DLD1 (cell line): ENCODE measurements at regions not wholly inside any gene's neighbourhood (a gene's known extent, or its start where the extent isn't known, plus 50 kb on each side); places are given as distances from the start of the nearest gene placed in this dataset.

ENCODE experiments used
- in situ Hi-C: cut with HindIII; loops from 2 replicates; pipeline ENCODE4 v1.10.0; 2017; ENCODE audit warnings: low sequenced_read_pairs

DNA sequence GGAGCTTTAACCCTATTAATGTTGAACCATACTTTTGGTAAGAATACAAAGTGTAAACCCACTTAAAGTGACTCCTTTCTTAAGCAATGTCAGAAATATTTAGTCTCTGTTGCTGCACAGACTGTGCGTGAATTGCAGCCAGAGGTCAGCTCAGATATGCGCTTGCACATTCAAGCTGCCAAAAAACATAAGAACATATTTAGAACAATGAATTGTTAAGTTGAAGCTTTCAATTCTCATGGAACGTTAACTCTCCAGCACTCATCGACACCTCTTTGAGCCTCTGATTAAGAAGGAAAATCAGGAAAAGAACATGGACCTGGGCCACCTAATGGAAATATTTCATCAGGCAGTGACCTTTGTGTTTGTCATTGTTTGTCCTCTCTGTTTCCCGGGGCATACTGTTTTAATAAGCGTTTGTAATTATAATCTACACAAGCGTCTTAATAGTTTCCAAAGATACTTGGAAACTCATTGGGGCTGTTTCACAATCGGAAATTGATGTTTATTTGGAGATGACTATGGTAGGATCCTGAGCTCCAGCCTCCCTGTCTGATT, 193.0 kb upstream of the CELF2 start:
- in situ Hi-C loops: no loop called here

- in situ Hi-C loops: no loop called here
These were observed 191.5 kb upstream of the CELF2 start for GRCh38 chr10:10826125-10826524.

DNA sequence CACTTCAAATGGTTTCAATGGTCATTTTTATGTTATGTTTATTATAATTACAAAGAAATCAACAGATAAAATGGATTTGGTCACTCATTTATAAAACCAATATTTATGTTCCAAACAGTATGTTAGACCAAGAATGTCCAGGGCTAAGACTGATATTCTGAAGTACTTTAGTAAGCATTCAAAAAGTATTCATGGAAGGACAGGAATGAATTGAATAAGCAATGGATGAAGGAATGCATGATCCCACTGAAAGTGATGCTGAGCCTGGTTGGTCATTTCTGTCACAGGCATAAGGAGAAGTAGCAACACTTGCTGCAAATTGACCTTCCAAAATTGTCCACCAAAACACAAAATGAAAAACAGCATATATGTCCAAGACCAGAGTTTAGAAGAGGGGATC, 189.0 kb upstream of the CELF2 start:
- in situ Hi-C loops: no loop called here

- in situ Hi-C loops: no loop called here
These were observed 188.1 kb upstream of the CELF2 start for GRCh38 chr10:10829576-10829975.

DNA sequence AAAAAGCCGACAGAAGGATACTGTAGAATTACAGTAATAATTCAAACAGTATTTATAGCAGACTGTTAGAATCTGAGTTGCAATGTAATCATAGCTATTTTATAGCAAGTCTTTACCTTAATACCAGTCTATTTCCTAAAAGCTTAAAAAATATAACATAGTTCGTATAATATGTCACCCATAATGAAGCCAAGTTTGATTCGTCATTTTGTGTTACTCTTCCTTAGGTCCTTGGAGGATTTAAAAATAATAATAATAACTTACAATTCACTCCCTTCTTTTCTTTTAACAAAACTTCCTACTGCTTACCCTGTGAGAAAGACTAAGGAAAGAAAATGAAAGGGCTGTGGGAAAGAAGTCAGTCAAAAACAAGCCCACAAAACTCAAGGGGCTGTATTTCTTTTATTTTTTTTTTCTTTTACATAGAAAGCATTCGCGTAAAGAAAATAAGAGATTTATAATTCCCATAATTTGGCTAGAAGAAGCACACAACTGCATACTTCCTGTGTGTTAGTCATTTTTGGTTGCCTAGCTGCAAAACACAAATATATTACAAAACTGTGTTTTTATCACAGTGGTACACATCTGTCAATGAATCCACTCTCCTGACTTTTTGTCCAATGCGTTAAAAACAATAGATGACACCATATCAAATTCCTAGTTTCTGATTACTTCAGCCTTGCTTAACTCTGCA, 187.2 kb upstream of the CELF2 start:
- in situ Hi-C loops: no loop called here

GRCh38 chr10:10831085-10831484, 186.6 kb upstream of the CELF2 start:
- in situ Hi-C loops: no loop called here

DNA sequence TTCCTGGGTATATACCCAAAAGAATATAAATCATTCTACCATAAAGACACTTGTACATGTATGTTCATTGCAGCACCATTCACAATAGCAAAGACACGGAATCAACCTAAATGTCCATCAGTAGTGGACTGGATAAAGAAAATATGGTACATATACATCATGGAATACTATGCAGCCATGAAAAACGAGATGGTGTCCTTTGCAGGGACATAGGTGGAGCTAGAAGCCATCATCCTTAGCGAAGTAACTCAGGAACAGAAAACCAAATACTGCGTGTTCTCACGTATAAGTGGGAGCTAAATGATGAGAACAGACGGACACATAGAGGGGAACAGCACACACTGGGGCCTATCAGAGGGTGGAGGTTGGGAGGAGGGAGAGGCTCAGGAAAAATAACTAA, 183.7 kb upstream of the CELF2 start:
- in situ Hi-C loops: no loop called here

- in situ Hi-C loops: no loop called here
These were observed 173.4 kb upstream of the CELF2 start for GRCh38 chr10:10844251-10844650.

DNA sequence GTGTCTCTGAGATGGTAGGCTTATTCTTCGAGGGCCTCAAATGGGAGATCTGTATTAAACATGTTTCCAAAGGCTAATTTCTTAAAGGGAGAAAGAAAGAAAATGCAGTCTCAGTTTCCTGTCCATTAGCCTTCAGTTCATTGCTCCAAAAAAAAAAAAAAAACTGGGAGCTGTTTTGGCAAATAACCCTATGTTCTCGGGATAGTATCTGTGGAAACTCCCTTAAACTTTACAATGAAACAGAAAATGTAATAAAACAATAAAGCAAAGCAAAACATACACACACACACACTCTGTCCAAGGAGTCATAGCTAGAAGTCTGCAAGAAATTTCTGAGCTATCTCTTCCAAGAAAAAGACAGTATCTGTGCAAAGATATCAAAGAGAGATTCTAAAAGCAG, 172.5 kb upstream of the CELF2 start:
- in situ Hi-C loops: no loop called here

DNA sequence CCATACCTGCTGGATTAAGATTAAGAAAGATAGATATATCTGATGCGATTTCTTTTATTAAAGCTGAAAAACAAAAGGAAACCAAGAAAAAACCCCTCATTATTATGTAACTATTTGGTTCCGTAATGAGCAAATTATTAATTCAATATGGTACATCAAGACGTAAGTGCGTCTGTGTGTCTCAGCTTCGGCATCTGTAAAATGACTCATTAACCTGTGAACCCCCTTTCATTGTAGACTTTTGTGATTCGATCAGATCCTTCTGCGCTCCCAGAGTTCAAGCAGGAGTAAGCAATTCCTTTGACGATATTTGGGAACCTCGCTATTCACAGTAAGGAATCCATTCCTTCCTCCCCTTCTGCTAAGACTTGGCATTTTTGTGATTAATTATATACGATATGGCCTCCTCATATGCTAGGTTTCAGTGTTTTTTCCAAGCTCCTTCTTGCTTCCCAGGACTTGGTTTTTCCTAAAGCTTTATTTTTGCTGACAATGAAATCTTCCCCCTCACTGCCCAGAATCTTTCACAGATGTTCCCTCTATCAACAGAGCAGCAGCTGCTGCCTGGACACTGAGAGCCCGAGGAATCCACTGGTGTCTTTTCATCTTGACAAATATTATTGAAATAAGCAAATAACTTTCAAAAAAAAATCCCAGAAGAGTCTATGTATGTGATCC, 171.7 kb upstream of the CELF2 start:
- in situ Hi-C loops: no loop called here

DNA sequence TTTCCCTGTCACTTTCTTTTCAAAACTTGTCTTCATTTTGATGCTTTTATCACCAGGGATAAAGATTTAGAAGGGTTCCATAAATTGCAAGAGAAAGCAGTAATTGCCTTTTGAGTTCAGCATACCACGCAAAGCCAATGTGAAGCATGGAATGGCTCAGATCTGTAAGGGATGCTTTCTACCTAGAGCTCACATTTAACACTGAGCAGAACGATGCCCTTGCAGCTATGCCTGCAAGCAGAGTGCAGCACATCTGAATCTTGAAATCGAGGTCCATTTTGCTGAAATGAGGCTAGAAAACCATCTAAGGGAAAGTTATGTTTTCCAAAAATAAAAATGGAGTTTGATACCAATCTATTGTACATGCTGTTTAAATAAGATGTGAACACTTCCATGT, 171.2 kb upstream of the CELF2 start:
- in situ Hi-C loops: no loop called here

GRCh38 chr10:10847387-10847786, 170.3 kb upstream of the CELF2 start:
- in situ Hi-C loops: no loop called here

- in situ Hi-C loops: no loop called here
These were observed 169.1 kb upstream of the CELF2 start for GRCh38 chr10:10848488-10849111.

DNA sequence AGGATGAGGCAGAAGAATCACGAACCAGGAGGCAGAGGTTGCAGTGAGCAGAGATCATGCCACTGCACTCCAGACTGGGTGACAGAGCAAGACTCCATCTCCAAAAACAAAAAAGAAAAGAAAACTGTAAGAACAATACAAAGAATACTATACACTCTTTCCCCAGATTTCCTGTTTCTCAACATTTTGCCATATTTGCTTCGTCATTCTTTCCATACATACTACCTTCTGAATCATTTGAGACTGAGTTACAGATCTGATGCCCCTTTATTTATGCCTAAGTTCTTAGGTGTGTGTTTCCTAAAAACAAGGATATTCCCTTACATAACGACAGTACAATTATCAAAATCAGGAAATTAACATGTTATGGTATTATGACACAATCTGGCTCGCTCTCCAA, 168.4 kb upstream of the CELF2 start:
- in situ Hi-C loops: no loop called here

DNA sequence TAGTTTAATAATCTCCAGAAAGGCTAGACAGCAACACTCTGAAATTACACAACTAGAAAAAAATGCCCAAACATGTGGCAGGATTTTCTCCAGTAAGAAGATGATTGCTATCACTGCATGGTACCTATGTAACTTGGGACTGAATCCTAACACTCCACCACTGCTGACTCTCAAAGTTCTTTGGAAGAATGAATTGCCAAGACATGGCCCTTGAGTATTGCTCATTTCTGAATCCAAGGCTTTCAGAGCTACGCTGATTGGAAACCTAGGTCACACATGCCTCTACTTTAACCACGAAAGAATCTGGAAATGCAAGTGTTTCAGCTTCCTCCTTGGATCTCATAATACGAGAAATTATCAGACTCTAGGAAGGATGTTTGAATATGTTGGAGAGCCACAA, 167.5 kb upstream of the CELF2 start:
- in situ Hi-C loops: no loop called here

DNA sequence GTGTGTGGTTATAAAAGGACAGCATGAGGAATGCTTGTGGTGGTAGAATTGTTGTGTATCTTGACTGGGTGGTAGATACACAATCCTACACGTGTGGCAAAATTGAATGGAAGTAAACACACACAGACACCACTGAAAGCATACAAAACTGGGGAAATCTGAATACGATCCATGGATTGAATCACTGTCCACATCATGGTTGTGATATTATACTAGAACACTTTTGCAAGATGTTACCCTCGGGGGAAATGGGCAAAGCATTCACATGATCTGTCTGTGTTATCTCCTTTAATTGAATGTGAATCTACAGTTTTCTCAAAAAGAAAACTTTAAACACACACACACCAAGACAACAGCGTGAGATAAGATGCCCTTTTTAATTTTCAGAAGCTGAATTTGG, 165.2 kb upstream of the CELF2 start:
- in situ Hi-C loops: no loop called here

DNA sequence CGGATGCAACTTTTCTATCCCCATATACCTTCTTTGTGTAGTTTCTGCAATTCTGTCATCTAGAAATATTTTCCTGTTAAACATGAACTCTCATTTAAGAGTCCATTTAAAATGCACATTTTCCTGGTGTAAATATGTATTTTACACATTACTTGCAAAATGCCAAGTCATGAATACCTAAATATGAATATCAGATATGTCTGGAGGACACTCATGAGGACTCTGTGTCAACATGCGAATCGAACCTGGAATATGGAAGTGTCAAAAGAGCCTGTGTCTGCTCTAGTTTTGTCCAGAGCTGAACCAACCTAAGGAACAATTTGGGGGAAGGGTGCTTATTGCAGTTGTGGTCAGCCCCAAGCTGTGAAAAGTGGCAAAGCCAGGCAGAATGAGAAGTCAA, 163.7 kb upstream of the CELF2 start:
- in situ Hi-C loops: no loop called here

DNA sequence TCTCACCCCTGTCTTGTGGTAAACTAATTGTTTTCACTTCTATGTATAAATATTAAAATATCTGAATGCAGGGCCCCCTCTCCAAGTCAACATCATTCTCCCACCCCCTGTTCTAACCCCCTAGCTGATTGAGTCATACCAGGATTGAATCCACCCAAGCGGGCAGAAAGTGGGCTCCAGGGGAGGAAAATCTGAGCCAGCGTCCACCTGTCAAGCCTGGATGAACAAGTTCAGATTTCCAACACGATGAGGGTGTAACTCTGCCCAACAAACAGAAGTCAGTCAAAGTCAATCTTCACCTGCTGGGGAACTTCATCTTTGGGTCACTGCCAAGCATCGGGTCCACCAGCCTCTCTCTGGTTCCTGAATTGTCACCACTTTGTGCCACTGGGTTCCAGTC, 162.9 kb upstream of the CELF2 start:
- in situ Hi-C loops: no loop called here

DNA sequence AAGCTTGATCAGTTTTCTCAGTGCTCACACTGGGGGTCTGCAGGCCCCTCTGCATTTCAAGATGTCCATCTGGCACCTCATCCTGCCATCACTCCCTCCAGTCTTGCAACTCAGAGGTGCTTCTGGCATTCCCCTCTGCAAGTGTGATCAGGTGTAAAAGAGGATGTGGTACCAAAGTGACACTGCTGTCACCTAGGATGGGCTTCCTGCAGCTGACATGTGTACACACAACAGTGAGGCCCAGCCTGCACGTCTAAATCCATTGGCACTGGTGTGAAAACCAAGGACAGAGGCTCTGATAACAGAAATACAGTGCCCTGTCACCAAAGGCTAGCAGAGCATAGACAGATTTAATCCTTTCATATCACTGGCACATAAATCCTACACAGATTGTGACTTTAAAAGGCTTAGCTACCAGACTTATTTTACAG, 162.5 kb upstream of the CELF2 start:
- in situ Hi-C loops: no loop called here

- in situ Hi-C loops: loop anchor here (5.0 kb wide), 1 partner anchor 37 kb away; no protein-coding TSS in a partner anchor
These were observed 157.2 kb upstream of the CELF2 start for GRCh38 chr10:10860455-10860976.

GRCh38 chr10:10865303-10865702, 152.4 kb upstream of the CELF2 start:
- in situ Hi-C loops: no loop called here

DNA sequence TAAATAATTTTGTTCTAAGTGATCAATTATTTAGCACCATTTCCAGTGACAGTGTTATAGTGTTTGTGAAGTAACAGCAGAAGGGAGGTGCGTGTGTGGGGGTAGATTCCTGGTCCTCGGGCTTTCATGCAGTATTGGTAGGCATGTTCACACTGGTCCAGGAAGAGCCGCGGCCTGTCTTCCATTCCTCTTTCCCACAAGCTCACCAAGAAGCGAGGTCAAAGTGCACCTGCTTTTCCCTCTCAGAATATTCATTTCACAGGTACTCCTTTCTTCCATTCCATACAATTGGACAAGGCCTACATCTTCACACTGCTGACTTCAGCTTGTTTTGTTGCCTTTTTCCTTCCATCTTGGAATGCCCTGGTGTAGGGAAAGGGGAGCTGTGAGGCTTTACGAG, 151.8 kb upstream of the CELF2 start:
- in situ Hi-C loops: no loop called here
